NCI-H524 treated with DMSO at 0.1 percent for 48 hours (cell line): ENCODE measurements at regions not wholly inside any gene's neighbourhood (a gene's known extent, or its start where the extent isn't known, plus 50 kb on each side); places are given as distances from the start of the nearest gene placed in this dataset.

Experiments used
- DNase-seq: peaks from one replicate; lab custom pipeline; 2025; lab: John Stamatoyannopoulos, UW

DNA sequence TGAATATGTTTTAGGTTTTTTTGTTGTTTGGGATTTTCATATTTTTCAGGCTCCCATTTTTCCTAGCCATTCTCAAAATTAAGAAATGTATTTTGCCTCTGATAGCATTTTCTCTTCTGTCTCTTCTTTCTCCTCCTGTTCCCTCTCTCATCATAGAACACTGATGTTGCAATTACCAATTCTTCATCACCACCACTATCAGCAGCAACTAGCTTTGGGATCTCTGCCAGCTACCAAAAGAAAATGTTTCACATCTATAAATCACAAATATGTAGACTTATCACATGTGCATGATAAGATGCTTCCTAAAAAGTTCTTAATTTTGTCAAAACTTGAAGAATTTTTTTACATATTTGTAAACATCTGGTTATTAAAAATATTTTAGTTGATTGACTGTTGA lies 887.1 kb downstream of the MAT2B start:
- DNase-seq = no peak

DNA sequence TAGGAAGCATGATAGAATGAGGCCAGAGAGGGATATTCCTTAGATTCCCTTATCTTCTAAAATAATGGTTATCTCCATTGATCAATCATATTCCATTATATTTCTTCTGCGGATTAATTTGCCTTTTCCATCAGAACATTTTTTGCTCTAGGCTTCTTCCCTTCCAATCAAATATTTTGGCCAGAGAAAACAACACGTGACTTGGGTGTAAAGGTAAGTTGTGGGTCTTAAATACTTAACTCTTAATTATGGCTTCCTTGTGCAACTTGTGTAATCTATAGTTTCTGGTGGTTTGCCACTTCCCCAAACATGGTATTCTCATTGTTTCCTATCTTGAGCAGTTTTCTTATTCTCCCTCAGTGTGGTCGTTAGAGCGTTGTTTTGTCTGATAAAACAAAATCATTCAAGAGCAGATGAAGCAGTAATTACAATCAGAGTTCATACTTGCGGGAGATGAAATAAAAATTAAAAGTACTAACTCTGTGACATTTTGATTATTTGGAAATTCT lies 889.3 kb downstream of the MAT2B start:
- no peak for DNase-seq

DNA sequence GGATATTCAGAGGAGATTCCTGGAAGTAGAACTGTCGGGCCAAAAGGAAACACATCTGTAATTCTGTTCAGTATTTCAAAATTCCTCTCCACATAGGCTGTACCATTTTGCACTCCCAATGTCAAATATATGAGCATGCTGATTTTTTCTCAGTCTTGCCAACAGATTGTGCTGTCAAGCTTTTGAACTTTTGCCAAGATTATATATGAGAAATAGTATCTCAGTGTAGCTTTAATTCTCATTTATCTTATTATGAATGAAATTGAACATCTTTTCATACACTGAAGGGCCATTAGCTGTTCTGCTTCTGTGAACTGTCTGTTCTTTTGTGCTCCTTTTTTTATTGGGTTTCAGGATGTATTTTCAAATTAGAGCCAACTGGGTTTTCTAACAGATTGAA lies 907.1 kb downstream of the MAT2B start:
- DNase-seq = peak; percentile 7

DNA sequence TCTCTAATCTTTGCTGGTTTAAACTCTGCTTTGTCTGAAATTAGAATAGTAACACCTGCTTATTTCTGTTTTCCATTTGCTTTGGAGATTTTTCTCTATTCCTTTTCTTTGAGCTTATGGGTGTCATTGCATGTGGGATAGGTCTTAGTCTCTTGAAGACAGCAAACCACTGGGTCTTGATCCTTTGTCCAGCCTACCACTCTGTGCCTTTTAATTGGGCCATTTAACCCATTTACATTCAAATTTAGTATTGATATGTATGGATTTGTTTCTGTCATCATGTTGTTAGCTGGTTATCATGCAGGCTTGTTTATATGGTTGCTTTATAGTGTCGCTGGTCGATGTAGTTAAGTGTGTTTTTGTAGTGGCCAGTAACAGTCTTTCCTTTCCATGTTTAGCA lies 914.7 kb downstream of the MAT2B start:
- no peak for DNase-seq

DNA sequence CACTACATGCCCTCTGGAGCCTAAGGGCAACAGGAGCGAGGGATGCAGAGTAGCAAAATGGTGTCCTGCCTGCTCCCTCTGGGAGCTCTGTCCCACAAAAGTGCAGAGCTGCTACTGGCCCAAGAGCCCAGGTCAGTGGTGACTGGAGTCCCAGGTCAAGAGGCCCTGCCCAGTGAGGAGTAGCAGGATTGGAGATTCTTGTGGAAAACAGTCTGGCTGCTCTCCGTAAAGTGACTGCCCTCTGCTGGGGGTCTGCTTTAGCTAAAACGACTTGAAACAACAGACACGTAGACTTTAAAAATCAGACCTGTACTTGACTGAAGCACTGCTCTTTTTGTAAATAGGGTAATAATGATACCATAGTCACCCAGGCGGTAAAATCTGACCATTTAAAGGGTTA lies 917.0 kb downstream of the MAT2B start:
- no peak for DNase-seq

DNA sequence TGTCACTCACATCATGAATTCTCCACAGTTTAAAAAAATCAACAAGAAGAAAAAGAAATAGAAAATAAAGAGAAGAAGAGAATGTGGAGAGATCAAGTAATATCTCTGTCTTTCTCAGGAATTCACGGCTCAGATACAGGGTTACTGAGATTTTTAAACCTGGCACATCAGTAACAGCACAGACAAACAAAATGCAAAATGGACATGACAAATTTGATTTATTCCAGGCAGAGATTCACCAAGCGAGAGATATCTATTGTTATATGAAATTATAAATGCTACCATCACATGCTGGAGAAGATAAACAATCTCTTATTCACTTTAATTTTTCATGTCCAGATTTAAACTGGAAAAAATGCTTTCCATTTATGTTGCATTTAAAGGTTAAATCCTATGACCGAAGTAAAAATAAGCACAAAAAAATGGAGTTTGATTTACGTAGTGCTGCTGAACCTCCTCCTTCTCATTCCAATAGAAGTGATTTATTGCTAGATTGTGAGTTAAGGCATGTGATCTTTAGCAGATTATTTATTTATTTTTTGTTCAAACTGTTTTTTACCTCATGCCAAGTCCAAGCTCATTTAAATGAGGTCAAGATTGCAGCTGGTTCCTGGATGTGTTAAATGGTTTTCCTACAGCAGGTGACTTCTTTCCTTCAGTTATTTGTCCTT lies 926.4 kb downstream of the MAT2B start:
- no peak for DNase-seq

- DNase-seq = no peak
These were observed 927.9 kb downstream of the MAT2B start for GRCh38 chr5:164433106-164433870.

GRCh38 chr5:164435576-164435975 lies 930.2 kb downstream of the MAT2B start:
- DNase-seq = no peak

- DNase-seq = no peak
These were observed 934.4 kb downstream of the MAT2B start for GRCh38 chr5:164439799-164440198.

- no peak for DNase-seq
These were observed 944.0 kb downstream of the MAT2B start for GRCh38 chr5:164449460-164449859.

DNA sequence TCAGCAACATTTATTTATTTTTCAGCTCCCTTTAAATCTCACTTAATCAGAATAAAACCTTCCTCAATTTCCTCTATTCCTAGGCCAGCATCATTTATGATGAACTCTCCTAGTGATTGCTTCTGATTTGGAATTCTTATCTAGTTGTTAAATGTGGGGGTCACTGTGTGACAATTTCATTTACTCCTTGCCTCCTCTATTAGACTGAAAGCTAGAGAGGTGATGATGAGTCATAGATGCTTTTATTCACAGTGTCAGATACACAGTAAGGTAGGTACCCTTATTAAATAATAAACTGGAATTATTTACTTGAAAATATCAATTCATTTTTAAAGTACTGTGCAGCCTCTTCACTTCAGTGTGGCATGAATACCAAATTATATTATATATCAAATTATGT lies 960.6 kb downstream of the MAT2B start:
- no peak for DNase-seq

DNA sequence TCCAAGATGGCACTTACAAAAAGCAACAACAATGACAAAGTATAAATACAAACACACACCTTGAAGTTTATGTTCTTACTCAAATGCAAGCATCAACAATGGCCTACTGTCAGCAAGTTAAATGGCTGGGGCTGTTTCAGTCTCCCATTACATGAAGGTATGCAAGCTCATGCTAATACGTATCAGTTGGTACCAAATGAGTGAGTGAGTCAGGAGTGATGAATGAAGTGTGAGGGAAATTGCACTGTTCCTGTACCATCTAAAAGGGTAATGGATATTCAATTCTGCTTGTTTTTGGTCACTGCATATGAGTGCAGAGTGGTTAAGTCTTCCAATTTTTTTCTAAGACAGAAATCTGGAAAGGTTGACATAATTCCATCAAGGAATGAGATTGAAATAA lies 964.9 kb downstream of the MAT2B start:
- no peak for DNase-seq

GRCh38 chr5:164472165-164472564 lies 966.7 kb downstream of the MAT2B start:
- no peak for DNase-seq

GRCh38 chr5:164475339-164475977 lies 970.0 kb downstream of the MAT2B start:
- no peak for DNase-seq

- no peak for DNase-seq
These were observed 975.9 kb downstream of the MAT2B start for GRCh38 chr5:164481270-164481669.

GRCh38 chr5:164482351-164482750 lies 976.9 kb downstream of the MAT2B start:
- no peak for DNase-seq

GRCh38 chr5:164484948-164485347 lies 979.5 kb downstream of the MAT2B start:
- DNase-seq = no peak

- DNase-seq = no peak
These were observed 982.5 kb downstream of the MAT2B start for GRCh38 chr5:164487939-164488338.

GRCh38 chr5:164497311-164498064 lies 992.1 kb downstream of the MAT2B start:
- no peak for DNase-seq

- no peak for DNase-seq
These were observed 993.0 kb downstream of the MAT2B start for GRCh38 chr5:164498438-164498837.

- DNase-seq = no peak
These were observed 995.4 kb downstream of the MAT2B start for GRCh38 chr5:164500856-164501255.

DNA sequence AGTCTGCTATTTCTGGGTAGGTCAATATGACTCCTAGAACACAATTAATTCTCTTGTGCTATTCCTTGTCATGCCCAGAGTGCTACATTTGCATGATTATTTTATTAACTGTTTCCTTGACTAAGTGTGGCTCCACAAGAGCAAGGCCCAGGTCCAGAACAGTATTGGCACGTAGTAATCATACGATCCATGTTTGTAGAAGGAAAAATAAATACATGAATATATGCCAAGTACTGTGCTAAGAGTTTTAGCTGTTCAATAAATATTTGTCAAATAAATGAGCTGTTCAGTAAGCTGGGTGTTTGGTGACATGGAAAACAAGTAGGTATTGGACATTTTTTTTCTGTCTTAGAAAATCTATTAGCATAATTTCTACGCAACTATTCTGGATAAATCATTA lies 995.9 kb downstream of the MAT2B start:
- no peak for DNase-seq
